ENCODE measurements at regions not wholly inside any gene's neighbourhood (a gene's known extent, or its start where the extent isn't known, plus 50 kb on each side); places are given as distances from the start of the nearest gene placed in this dataset.
"Not testable (repeated sequence)": the region's sequence is repeated elsewhere in the genome, so short reads cannot be mapped to it uniquely, and the experiment has no call there.

- Histone ChIP-seq H3K36me3 (ENCODE audit: control insufficient read depth in 4 of 4, insufficient read depth in 4 of 4, low read length in 3 of 4) (no peaks in the 10 kb centered on the region), H3K4me1 (ENCODE audit: control extremely low read depth in 1 of 4, control insufficient read depth in 4 of 4, insufficient read depth in 4 of 4, low read length in 3 of 4) (no peaks in the 10 kb centered on the region), H3K27ac (ENCODE audit: insufficient read depth in 1 of 2, low read depth in 1 of 2, low read length in 2 of 2, poor library complexity in 1 of 2, severe bottlenecking in 2 of 2) (no peak overlapping the region), H3K4me3 (ENCODE audit: control insufficient read depth in 1 of 7, extremely low read depth in 1 of 7, insufficient read depth in 4 of 7, low read depth in 2 of 7, low read length in 6 of 7) (no peak overlapping the region), H3K9me3 (ENCODE audit: control extremely low read depth in 1 of 5, control insufficient read depth in 4 of 5, insufficient read depth in 2 of 5, low read depth in 1 of 5, low read length in 4 of 5) (no peaks in the 10 kb centered on the region), H3K27me3 (replicated peaks in 2 of 5; ENCODE audit: control insufficient read depth in 4 of 5, insufficient read depth in 5 of 5, low read length in 4 of 5) (no peaks in the 10 kb centered on the region)
- no peak for DNase-seq
- ChIA-PET CTCF (interaction anchor here (0.5 to 1.0 kb wide), 2 partner anchors 89 to 277 kb away, joined by 3 read pairs; no protein-coding TSS in a partner anchor), POLR2A (no interaction called here)
- WGBS (ENCODE audit: insufficient coverage), result 96% methylated on average over 4 of the region's 7 CpGs
Observed at GRCh38 chr3:139136469-139137202, 91.9 kb upstream of the PRR23C start.

GRCh38 chr3:139140553-139140952, 95.9 kb upstream of the PRR23C start:
- no peaks in the 10 kb centered on the region for H3K27me3 ChIP-seq (replicated peaks in 2 of 5; ENCODE audit: control insufficient read depth in 4 of 5, insufficient read depth in 5 of 5, low read length in 4 of 5)
- H3K4me3 ChIP-seq (ENCODE audit: control insufficient read depth in 1 of 7, extremely low read depth in 1 of 7, insufficient read depth in 4 of 7, low read depth in 2 of 7, low read length in 6 of 7), result no peak overlapping the region
- DNase-seq, result no peak
- no peaks in the 10 kb centered on the region for H3K36me3 ChIP-seq (ENCODE audit: control insufficient read depth in 4 of 4, insufficient read depth in 4 of 4, low read length in 3 of 4)
- no peaks in the 10 kb centered on the region for H3K4me1 ChIP-seq (ENCODE audit: control extremely low read depth in 1 of 4, control insufficient read depth in 4 of 4, insufficient read depth in 4 of 4, low read length in 3 of 4)
- no peak overlapping the region for H3K27ac ChIP-seq (ENCODE audit: insufficient read depth in 1 of 2, low read depth in 1 of 2, low read length in 2 of 2, poor library complexity in 1 of 2, severe bottlenecking in 2 of 2)
- CTCF ChIA-PET, result no interaction called here
- no peaks in the 10 kb centered on the region for H3K9me3 ChIP-seq (ENCODE audit: control extremely low read depth in 1 of 5, control insufficient read depth in 4 of 5, insufficient read depth in 2 of 5, low read depth in 1 of 5, low read length in 4 of 5)
- POLR2A ChIA-PET, result no interaction called here

- H3K36me3 ChIP-seq (ENCODE audit: control insufficient read depth in 4 of 4, insufficient read depth in 4 of 4, low read length in 3 of 4); H3K9me3 ChIP-seq (ENCODE audit: control extremely low read depth in 1 of 5, control insufficient read depth in 4 of 5, insufficient read depth in 2 of 5, low read depth in 1 of 5, low read length in 4 of 5); CTCF ChIA-PET; DNase-seq; H3K4me3 ChIP-seq (ENCODE audit: control insufficient read depth in 1 of 7, extremely low read depth in 1 of 7, insufficient read depth in 4 of 7, low read depth in 2 of 7, low read length in 6 of 7); H3K27ac ChIP-seq (ENCODE audit: insufficient read depth in 1 of 2, low read depth in 1 of 2, low read length in 2 of 2, poor library complexity in 1 of 2, severe bottlenecking in 2 of 2); H3K27me3 ChIP-seq (replicated peaks in 2 of 5; ENCODE audit: control insufficient read depth in 4 of 5, insufficient read depth in 5 of 5, low read length in 4 of 5); POLR2A ChIA-PET; H3K4me1 ChIP-seq (ENCODE audit: control extremely low read depth in 1 of 4, control insufficient read depth in 4 of 4, insufficient read depth in 4 of 4, low read length in 3 of 4): not testable (repeated sequence)
- WGBS (ENCODE audit: insufficient coverage), result no CpG with 5 or more reads among the region's 4 CpGs
Observed at GRCh38 chr3:139145980-139146379, 101.3 kb upstream of the PRR23C start.

- peaks cover 0 to 11% (median 0%) of the 10 kb centered on the region in 5 experiments for H3K9me3 ChIP-seq (ENCODE audit: control extremely low read depth in 1 of 5, control insufficient read depth in 4 of 5, insufficient read depth in 2 of 5, low read depth in 1 of 5, low read length in 4 of 5)
- ChIA-PET POLR2A (no interaction called here), CTCF (no interaction called here)
- no peak overlapping the region for H3K27ac ChIP-seq (ENCODE audit: insufficient read depth in 1 of 2, low read depth in 1 of 2, low read length in 2 of 2, poor library complexity in 1 of 2, severe bottlenecking in 2 of 2)
- WGBS (ENCODE audit: insufficient coverage), result 100% methylated on average over 1 of the region's 1 CpG
- DNase-seq, result no peak
- H3K36me3 ChIP-seq (ENCODE audit: control insufficient read depth in 4 of 4, insufficient read depth in 4 of 4, low read length in 3 of 4), result no peaks in the 10 kb centered on the region
- H3K4me1 ChIP-seq (ENCODE audit: control extremely low read depth in 1 of 4, control insufficient read depth in 4 of 4, insufficient read depth in 4 of 4, low read length in 3 of 4), result no peaks in the 10 kb centered on the region
- H3K4me3 ChIP-seq (ENCODE audit: control insufficient read depth in 1 of 7, extremely low read depth in 1 of 7, insufficient read depth in 4 of 7, low read depth in 2 of 7, low read length in 6 of 7), result no peak overlapping the region
- H3K27me3 ChIP-seq (replicated peaks in 2 of 5; ENCODE audit: control insufficient read depth in 4 of 5, insufficient read depth in 5 of 5, low read length in 4 of 5), result no peaks in the 10 kb centered on the region
Observed at GRCh38 chr3:139151530-139151929, 106.8 kb upstream of the PRR23C start.

GRCh38 chr3:139153434-139153833, 108.7 kb upstream of the PRR23C start:
- CTCF ChIA-PET; POLR2A ChIA-PET; DNase-seq; H3K4me1 ChIP-seq (ENCODE audit: control extremely low read depth in 1 of 4, control insufficient read depth in 4 of 4, insufficient read depth in 4 of 4, low read length in 3 of 4); H3K4me3 ChIP-seq (ENCODE audit: control insufficient read depth in 1 of 7, extremely low read depth in 1 of 7, insufficient read depth in 4 of 7, low read depth in 2 of 7, low read length in 6 of 7); H3K36me3 ChIP-seq (ENCODE audit: control insufficient read depth in 4 of 4, insufficient read depth in 4 of 4, low read length in 3 of 4); H3K27me3 ChIP-seq (replicated peaks in 2 of 5; ENCODE audit: control insufficient read depth in 4 of 5, insufficient read depth in 5 of 5, low read length in 4 of 5); H3K27ac ChIP-seq (ENCODE audit: insufficient read depth in 1 of 2, low read depth in 1 of 2, low read length in 2 of 2, poor library complexity in 1 of 2, severe bottlenecking in 2 of 2): not testable (repeated sequence)
- peaks cover 0 to 11% (median 0%) of the 10 kb centered on the region in 5 experiments for H3K9me3 ChIP-seq (ENCODE audit: control extremely low read depth in 1 of 5, control insufficient read depth in 4 of 5, insufficient read depth in 2 of 5, low read depth in 1 of 5, low read length in 4 of 5)

- CTCF ChIA-PET, result interaction anchor here (1.7 kb wide), 1 partner anchor 46 kb away, joined by 4 read pairs; no protein-coding TSS in a partner anchor
- WGBS (ENCODE audit: insufficient coverage), result 91% methylated on average over 9 of the region's 10 CpGs
- POLR2A ChIA-PET, result no interaction called here
- peaks cover 0 to 10% (median 2%) of the 10 kb centered on the region in 5 experiments for H3K27me3 ChIP-seq (replicated peaks in 2 of 5; ENCODE audit: control insufficient read depth in 4 of 5, insufficient read depth in 5 of 5, low read length in 4 of 5)
- DNase-seq, result no peak
- no peaks in the 10 kb centered on the region for H3K9me3 ChIP-seq (ENCODE audit: control extremely low read depth in 1 of 5, control insufficient read depth in 4 of 5, insufficient read depth in 2 of 5, low read depth in 1 of 5, low read length in 4 of 5)
- H3K4me1 ChIP-seq (ENCODE audit: control extremely low read depth in 1 of 4, control insufficient read depth in 4 of 4, insufficient read depth in 4 of 4, low read length in 3 of 4), result no peaks in the 10 kb centered on the region
- H3K36me3 ChIP-seq (ENCODE audit: control insufficient read depth in 4 of 4, insufficient read depth in 4 of 4, low read length in 3 of 4), result no peaks in the 10 kb centered on the region
- H3K27ac ChIP-seq (ENCODE audit: insufficient read depth in 1 of 2, low read depth in 1 of 2, low read length in 2 of 2, poor library complexity in 1 of 2, severe bottlenecking in 2 of 2), result no peak overlapping the region
- H3K4me3 ChIP-seq (ENCODE audit: control insufficient read depth in 1 of 7, extremely low read depth in 1 of 7, insufficient read depth in 4 of 7, low read depth in 2 of 7, low read length in 6 of 7), result no peak overlapping the region
Observed at GRCh38 chr3:139157161-139157932, 112.7 kb upstream of the PRR23C start.

GRCh38 chr3:139159356-139159755, 114.7 kb upstream of the PRR23C start:
- POLR2A ChIA-PET, result no interaction called here
- Histone ChIP-seq H3K27me3 (replicated peaks in 2 of 5; ENCODE audit: control insufficient read depth in 4 of 5, insufficient read depth in 5 of 5, low read length in 4 of 5) (peaks cover 0 to 17% (median 2%) of the 10 kb centered on the region in 5 experiments), H3K9me3 (ENCODE audit: control extremely low read depth in 1 of 5, control insufficient read depth in 4 of 5, insufficient read depth in 2 of 5, low read depth in 1 of 5, low read length in 4 of 5) (no peaks in the 10 kb centered on the region), H3K27ac (ENCODE audit: insufficient read depth in 1 of 2, low read depth in 1 of 2, low read length in 2 of 2, poor library complexity in 1 of 2, severe bottlenecking in 2 of 2) (no peak overlapping the region), H3K36me3 (ENCODE audit: control insufficient read depth in 4 of 4, insufficient read depth in 4 of 4, low read length in 3 of 4) (no peaks in the 10 kb centered on the region), H3K4me3 (ENCODE audit: control insufficient read depth in 1 of 7, extremely low read depth in 1 of 7, insufficient read depth in 4 of 7, low read depth in 2 of 7, low read length in 6 of 7) (no peak overlapping the region), H3K4me1 (ENCODE audit: control extremely low read depth in 1 of 4, control insufficient read depth in 4 of 4, insufficient read depth in 4 of 4, low read length in 3 of 4) (no peaks in the 10 kb centered on the region)
- CTCF ChIA-PET, result no interaction called here
- WGBS (ENCODE audit: insufficient coverage), result 80% methylated on average over 2 of the region's 3 CpGs
- DNase-seq, result no peak

Data from common myeloid progenitor, CD34-positive (primary cell).